ENCODE measurements at regions not wholly inside any gene's neighbourhood (a gene's known extent, or its start where the extent isn't known, plus 50 kb on each side); places are given as distances from the start of the nearest gene placed in this dataset.

GRCh38 chr11:23095650-23096189, 235.4 kb upstream of the CCDC179 start:
- H3K4me3 ChIP-seq = no peak overlapping the region
- H3K27ac ChIP-seq = no peak overlapping the region
- DNase-seq (no peak), ATAC-seq (no peak)
- H3K27me3 ChIP-seq = no peaks in the 10 kb centered on the region
- no peaks in the 10 kb centered on the region for H3K4me1 ChIP-seq
- TF ChIP-seq CTCF (IDR thresholded peaks at IDR 0.05 in 4 of 5, conservative IDR thresholded peaks at IDR 0.05 in 1 of 5) = no peak
- TF ChIP-seq POLR2A (IDR thresholded peaks at IDR 0.05) = no peak
- intact Hi-C loops (cut with DNase I; ENCODE audit: low total_unique reads) (no loop called here), in situ Hi-C loops (cut with MboI; ENCODE audit: low sequenced_read_pairs in 4 of 4) (no loop called here)
- no peaks in the 10 kb centered on the region for H3K36me3 ChIP-seq
- H3K9me3 ChIP-seq = no peaks in the 10 kb centered on the region

GRCh38 chr11:23097891-23098290, 237.6 kb upstream of the CCDC179 start:
- DNase-seq (no peak), ATAC-seq (no peak)
- in situ Hi-C loops (cut with MboI; ENCODE audit: low sequenced_read_pairs in 4 of 4) = no loop called here
- H3K27me3 ChIP-seq = no peaks in the 10 kb centered on the region
- H3K9me3 ChIP-seq = no peaks in the 10 kb centered on the region
- no peak for TF ChIP-seq CTCF (IDR thresholded peaks at IDR 0.05 in 4 of 5, conservative IDR thresholded peaks at IDR 0.05 in 1 of 5)
- TF ChIP-seq POLR2A (IDR thresholded peaks at IDR 0.05) = no peak
- H3K4me1 ChIP-seq = no peaks in the 10 kb centered on the region
- H3K4me3 ChIP-seq = no peak overlapping the region
- no peaks in the 10 kb centered on the region for H3K36me3 ChIP-seq
- no peak overlapping the region for H3K27ac ChIP-seq
- intact Hi-C loops (cut with DNase I; ENCODE audit: low total_unique reads) = no loop called here

GRCh38 chr11:23099256-23099655, 239.0 kb upstream of the CCDC179 start:
- no peaks in the 10 kb centered on the region for H3K4me1 ChIP-seq
- in situ Hi-C loops (cut with MboI; ENCODE audit: low sequenced_read_pairs in 4 of 4) (no loop called here), intact Hi-C loops (cut with DNase I; ENCODE audit: low total_unique reads) (no loop called here)

GRCh38 chr11:23100726-23101125, 240.5 kb upstream of the CCDC179 start:
- intact Hi-C loops (cut with DNase I; ENCODE audit: low total_unique reads) = no loop called here
- in situ Hi-C loops (cut with MboI; ENCODE audit: low sequenced_read_pairs in 4 of 4) = no loop called here
- no peak overlapping the region for H3K27ac ChIP-seq
- TF ChIP-seq POLR2A (IDR thresholded peaks at IDR 0.05) = no peak
- no peak for TF ChIP-seq CTCF (IDR thresholded peaks at IDR 0.05 in 4 of 5, conservative IDR thresholded peaks at IDR 0.05 in 1 of 5)
- H3K4me3 ChIP-seq = no peak overlapping the region
- H3K9me3 ChIP-seq = no peaks in the 10 kb centered on the region
- ATAC-seq (no peak), DNase-seq (no peak)
- no peaks in the 10 kb centered on the region for H3K36me3 ChIP-seq
- no peaks in the 10 kb centered on the region for H3K4me1 ChIP-seq
- H3K27me3 ChIP-seq = no peaks in the 10 kb centered on the region

More at GRCh38 chr11:23099256-23099655, 239.0 kb upstream of the CCDC179 start:
- TF ChIP-seq POLR2A (IDR thresholded peaks at IDR 0.05) = no peak
- DNase-seq (no peak), ATAC-seq (no peak)
- H3K4me3 ChIP-seq = no peak overlapping the region
- H3K27ac ChIP-seq = no peak overlapping the region
- no peaks in the 10 kb centered on the region for H3K9me3 ChIP-seq
- H3K27me3 ChIP-seq = no peaks in the 10 kb centered on the region
- H3K36me3 ChIP-seq = no peaks in the 10 kb centered on the region

GRCh38 chr11:23103416-23103815, 243.1 kb upstream of the CCDC179 start:
- intact Hi-C loops (cut with DNase I; ENCODE audit: low total_unique reads) (no loop called here), in situ Hi-C loops (cut with MboI; ENCODE audit: low sequenced_read_pairs in 4 of 4) (no loop called here)
- H3K36me3 ChIP-seq = no peaks in the 10 kb centered on the region
- H3K9me3 ChIP-seq = no peaks in the 10 kb centered on the region
- no peak for ATAC-seq
- DNase-seq = no peak
- no peak overlapping the region for H3K4me3 ChIP-seq
- no peaks in the 10 kb centered on the region for H3K4me1 ChIP-seq
- H3K27me3 ChIP-seq = no peaks in the 10 kb centered on the region
- H3K27ac ChIP-seq = no peak overlapping the region
- TF ChIP-seq POLR2A (IDR thresholded peaks at IDR 0.05) (no peak), CTCF (IDR thresholded peaks at IDR 0.05 in 4 of 5, conservative IDR thresholded peaks at IDR 0.05 in 1 of 5) (no peak)
